ENCODE measurements at regions not wholly inside any gene's neighbourhood (a gene's known extent, or its start where the extent isn't known, plus 50 kb on each side); places are given as distances from the start of the nearest gene placed in this dataset.

DNA sequence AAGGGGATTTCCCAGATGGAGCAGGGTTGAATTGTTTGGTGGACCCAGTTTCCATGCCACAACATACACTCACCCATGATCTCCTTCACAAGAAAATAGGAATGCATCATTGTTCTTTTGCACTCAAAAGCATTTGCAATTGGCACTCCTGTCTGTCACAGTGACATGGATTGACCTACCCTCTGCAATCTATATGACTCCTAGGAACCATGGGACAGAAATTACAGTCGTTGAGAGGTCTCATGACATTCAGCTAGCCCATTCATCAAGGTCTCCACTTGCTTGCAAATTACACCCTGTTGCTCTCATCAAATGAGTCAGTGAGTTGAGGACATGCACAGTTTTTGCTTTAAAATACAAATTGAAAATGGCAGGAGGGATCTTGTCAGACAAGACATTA is 448.5 kb downstream of the LPIN1 start:
- no peaks in the 10 kb centered on the region for H3K27me3 ChIP-seq (ENCODE audit: insufficient read depth, low read length)
- no peak overlapping the region for H3K9ac ChIP-seq (ENCODE audit: low read depth, low read length)
- no peaks in the 10 kb centered on the region for H3K4me1 ChIP-seq (ENCODE audit: insufficient read depth, low read length)
- H3K9me3 ChIP-seq (ENCODE audit: insufficient read depth, low read depth, low read length), result peaks cover 6% of the 10 kb centered on the region; the same call in 1 of the 2 replicates
- no peaks in the 10 kb centered on the region for H3K36me3 ChIP-seq (ENCODE audit: insufficient read depth, low read depth, low read length)
- no peak overlapping the region for H3K27ac ChIP-seq (ENCODE audit: low read length)
- H3K4me3 ChIP-seq (ENCODE audit: low read length), result no peak overlapping the region

DNA sequence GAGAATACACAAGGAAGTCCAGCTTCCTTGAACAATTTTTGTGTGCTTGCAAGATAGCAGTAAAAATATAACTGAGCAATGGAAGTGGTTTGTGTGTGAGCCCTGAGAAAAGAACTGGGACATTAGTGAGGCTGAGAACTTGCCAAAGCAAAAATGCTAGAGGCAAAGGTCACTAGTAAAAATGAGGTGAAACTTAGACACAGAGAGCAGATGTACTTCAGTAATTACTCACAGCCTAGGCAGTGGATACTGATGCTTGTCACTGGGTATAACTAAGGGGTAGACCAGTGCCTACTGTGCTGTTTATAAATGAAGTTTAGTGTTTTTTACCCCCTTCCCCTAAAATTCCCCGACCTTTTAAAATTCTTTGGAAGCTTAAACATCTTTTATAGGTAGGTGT is 450.1 kb downstream of the LPIN1 start:
- H3K27ac ChIP-seq (ENCODE audit: low read length), result no peak overlapping the region
- H3K9ac ChIP-seq (ENCODE audit: low read depth, low read length), result no peak overlapping the region
- H3K27me3 ChIP-seq (ENCODE audit: insufficient read depth, low read length), result no peaks in the 10 kb centered on the region
- H3K4me1 ChIP-seq (ENCODE audit: insufficient read depth, low read length), result no peaks in the 10 kb centered on the region
- H3K4me3 ChIP-seq (ENCODE audit: low read length), result no peak overlapping the region
- no peaks in the 10 kb centered on the region for H3K36me3 ChIP-seq (ENCODE audit: insufficient read depth, low read depth, low read length)
- peaks cover 6% of the 10 kb centered on the region; the same call in 1 of the 2 replicates for H3K9me3 ChIP-seq (ENCODE audit: insufficient read depth, low read depth, low read length)

DNA sequence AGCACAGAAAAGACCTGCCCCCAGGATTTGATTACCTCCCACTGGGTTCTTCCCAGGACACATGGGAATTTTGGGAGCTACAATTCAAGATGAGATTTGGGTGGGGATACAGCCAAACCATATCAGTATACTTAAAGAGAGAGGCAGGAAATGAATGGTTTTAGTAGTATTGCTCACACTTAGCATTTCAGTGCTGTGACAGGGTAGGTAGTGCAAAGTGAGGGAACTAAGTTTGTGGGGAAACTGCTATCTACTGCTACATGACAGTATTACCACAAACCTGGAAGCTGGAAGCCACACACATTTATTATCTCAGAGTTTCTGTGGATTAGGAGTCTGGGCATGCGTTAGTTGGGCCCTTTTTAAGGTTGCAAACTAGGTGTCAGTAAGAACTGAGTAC is 450.7 kb downstream of the LPIN1 start:
- Histone ChIP-seq H3K9ac (ENCODE audit: low read depth, low read length) (no peak overlapping the region), H3K4me3 (ENCODE audit: low read length) (no peak overlapping the region), H3K4me1 (ENCODE audit: insufficient read depth, low read length) (0 out of 2 replicates have a peak, but pooled peaks cover 3% of the 10 kb centered on the region), H3K27ac (ENCODE audit: low read length) (no peak overlapping the region), H3K36me3 (ENCODE audit: insufficient read depth, low read depth, low read length) (no peaks in the 10 kb centered on the region), H3K27me3 (ENCODE audit: insufficient read depth, low read length) (no peaks in the 10 kb centered on the region), H3K9me3 (ENCODE audit: insufficient read depth, low read depth, low read length) (peaks cover 6% of the 10 kb centered on the region; the same call in 1 of the 2 replicates)

DNA sequence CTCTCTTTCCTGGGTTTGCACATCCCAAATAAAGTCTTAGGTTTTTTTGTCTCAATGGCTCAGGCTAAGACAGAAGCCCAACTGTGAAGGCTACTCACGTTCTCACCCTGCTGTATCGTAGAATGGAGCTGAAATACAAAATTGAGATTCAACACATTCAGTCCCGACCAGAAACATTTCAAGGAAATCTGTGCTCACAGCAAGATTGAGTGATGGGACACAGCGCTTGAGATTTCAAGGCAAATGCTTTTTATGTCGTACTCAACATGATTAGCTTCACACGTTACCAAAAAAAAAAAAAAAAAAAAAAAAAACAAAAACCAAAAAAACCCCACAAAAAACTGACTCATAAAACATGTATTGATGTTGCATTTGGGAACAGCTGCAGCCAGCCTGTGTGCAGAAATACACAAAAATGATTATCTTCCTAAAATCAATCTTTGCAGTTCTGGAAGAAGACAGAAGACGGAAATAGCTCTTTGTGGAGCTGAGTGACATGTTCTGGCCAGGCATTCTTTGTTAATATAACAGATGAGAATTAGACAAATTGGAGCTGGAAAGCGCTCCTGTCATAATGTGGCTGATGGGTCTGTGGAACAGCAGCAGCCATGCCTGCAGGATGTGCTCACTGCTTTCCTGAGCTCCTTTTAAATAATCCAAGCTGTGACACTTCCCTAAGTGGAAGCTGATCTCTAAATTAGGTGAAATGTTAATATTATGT is 453.2 kb downstream of the LPIN1 start:
- H3K9ac ChIP-seq (ENCODE audit: low read depth, low read length), result no peak overlapping the region
- H3K27me3 ChIP-seq (ENCODE audit: insufficient read depth, low read length), result no peaks in the 10 kb centered on the region
- no peak overlapping the region for H3K4me3 ChIP-seq (ENCODE audit: low read length)
- H3K9me3 ChIP-seq (ENCODE audit: insufficient read depth, low read depth, low read length), result peaks cover 6% of the 10 kb centered on the region; the same call in 1 of the 2 replicates
- 0 out of 2 replicates have a peak, but pooled peaks cover 3% of the 10 kb centered on the region for H3K4me1 ChIP-seq (ENCODE audit: insufficient read depth, low read length)
- H3K27ac ChIP-seq (ENCODE audit: low read length), result no peak overlapping the region
- no peaks in the 10 kb centered on the region for H3K36me3 ChIP-seq (ENCODE audit: insufficient read depth, low read depth, low read length)

DNA sequence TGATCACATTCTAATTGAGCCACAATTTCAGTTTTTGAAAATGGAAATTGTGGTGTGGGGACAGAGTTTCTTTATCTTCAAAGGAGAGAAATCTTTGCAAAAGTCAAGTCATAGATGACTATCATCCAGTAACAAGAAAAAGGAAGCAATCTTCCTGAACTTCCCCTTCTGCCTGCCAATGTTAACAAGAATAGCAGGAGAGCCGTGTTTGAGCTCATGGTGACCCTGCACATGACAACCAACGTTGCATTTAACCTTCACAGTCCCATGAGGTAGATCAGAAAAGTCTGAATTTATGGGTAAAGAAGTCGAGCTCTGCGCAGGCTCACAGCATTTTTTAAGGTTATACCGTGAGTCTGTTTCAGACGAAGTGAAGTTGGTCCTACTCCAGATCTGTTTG is 454.9 kb downstream of the LPIN1 start:
- no peak overlapping the region for H3K4me3 ChIP-seq (ENCODE audit: low read length)
- H3K9ac ChIP-seq (ENCODE audit: low read depth, low read length), result no peak overlapping the region
- H3K27ac ChIP-seq (ENCODE audit: low read length), result no peak overlapping the region
- no peaks in the 10 kb centered on the region for H3K27me3 ChIP-seq (ENCODE audit: insufficient read depth, low read length)
- 0 out of 2 replicates have a peak, but pooled peaks cover 3% of the 10 kb centered on the region for H3K4me1 ChIP-seq (ENCODE audit: insufficient read depth, low read length)
- no peaks in the 10 kb centered on the region for H3K36me3 ChIP-seq (ENCODE audit: insufficient read depth, low read depth, low read length)
- peaks cover 6% of the 10 kb centered on the region; the same call in 1 of the 2 replicates for H3K9me3 ChIP-seq (ENCODE audit: insufficient read depth, low read depth, low read length)

DNA sequence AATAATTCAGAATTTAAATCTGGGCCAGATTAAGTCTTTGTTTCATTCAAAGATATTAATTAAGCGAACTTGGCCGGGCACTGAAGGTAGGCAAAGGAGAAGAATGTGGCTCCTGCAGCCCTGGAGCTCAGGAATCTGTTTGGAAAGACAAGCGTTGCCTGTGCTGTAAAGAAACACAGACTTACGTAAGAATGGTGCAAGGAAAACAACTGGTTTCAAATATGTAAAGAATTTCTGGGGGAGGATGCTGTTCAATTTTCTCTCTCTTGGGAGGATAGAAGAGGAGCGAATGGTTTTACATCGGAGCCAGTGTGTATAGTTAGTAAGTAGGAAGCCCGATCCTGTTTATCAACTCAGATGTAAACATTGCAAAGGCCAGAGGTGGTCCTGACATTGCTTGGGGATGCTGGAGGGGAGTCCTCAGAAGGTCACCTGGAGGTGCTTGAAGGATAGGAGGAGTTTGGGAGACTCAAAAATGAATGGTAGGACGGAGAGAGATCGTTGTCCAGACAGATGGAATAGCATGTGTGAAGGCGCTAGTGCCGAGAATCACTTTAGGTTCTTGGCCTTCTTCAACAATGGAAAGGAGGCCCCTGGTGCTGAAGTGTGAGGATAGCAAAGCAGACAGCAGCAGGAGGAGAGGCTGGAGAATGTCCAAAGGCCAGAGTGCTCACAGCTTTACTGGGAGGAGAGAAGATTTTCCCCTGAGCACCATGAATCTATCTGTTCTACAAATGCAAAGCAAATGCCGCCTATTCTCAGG is 456.1 kb downstream of the LPIN1 start:
- no peak overlapping the region for H3K9ac ChIP-seq (ENCODE audit: low read depth, low read length)
- no peak overlapping the region for H3K4me3 ChIP-seq (ENCODE audit: low read length)
- no peaks in the 10 kb centered on the region for H3K36me3 ChIP-seq (ENCODE audit: insufficient read depth, low read depth, low read length)
- no peak overlapping the region for H3K27ac ChIP-seq (ENCODE audit: low read length)
- H3K9me3 ChIP-seq (ENCODE audit: insufficient read depth, low read depth, low read length), result no peaks in the 10 kb centered on the region
- 0 out of 2 replicates have a peak, but pooled peaks cover 3% of the 10 kb centered on the region for H3K4me1 ChIP-seq (ENCODE audit: insufficient read depth, low read length)
- H3K27me3 ChIP-seq (ENCODE audit: insufficient read depth, low read length), result no peaks in the 10 kb centered on the region

DNA sequence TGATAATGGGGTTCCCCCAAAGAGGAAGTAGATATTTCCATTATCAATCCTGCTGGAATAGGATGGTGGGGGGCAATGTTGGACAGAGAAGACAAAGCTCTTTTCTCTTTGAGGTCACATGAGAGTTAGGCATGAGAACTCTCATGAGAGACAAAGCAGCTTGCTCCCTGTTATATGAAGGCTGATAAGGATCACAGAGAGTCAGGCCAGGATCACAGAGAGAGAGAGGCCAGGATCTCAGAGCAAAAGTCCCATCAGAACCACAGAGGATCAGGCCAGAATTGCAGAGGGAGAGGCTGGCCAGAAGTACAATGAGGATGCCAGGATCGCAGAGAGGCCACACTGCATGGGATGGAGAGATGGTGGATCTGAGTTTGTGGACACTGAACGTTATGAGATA is 457.1 kb downstream of the LPIN1 start:
- Histone ChIP-seq H3K27me3 (ENCODE audit: insufficient read depth, low read length) (no peaks in the 10 kb centered on the region), H3K27ac (ENCODE audit: low read length) (no peak overlapping the region), H3K9ac (ENCODE audit: low read depth, low read length) (no peak overlapping the region), H3K4me1 (ENCODE audit: insufficient read depth, low read length) (0 out of 2 replicates have a peak, but pooled peaks cover 3% of the 10 kb centered on the region), H3K9me3 (ENCODE audit: insufficient read depth, low read depth, low read length) (no peaks in the 10 kb centered on the region), H3K36me3 (ENCODE audit: insufficient read depth, low read depth, low read length) (no peaks in the 10 kb centered on the region), H3K4me3 (ENCODE audit: low read length) (no peak overlapping the region)

DNA sequence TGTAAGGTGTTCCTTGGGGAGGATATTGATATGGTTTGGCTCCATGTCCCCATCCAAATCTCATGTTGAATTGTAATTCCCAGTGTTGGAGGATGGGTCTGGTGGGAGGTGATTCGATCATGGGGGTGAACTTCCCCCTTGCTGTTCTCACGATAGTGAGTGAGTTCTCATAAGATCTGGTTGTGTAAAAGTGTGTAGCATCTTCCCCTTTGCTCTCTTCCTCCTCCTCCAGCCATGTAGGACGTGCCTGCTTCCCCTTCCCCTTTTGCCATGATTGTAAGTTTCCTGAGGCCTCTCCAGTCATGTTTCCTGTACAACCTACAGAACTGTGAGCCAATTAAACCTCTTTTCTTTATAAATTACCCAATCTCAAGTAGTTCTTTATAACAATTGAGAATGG is 458.7 kb downstream of the LPIN1 start:
- H3K4me1 ChIP-seq (ENCODE audit: insufficient read depth, low read length), result 0 out of 2 replicates have a peak, but pooled peaks cover 3% of the 10 kb centered on the region
- no peak overlapping the region for H3K9ac ChIP-seq (ENCODE audit: low read depth, low read length)
- H3K9me3 ChIP-seq (ENCODE audit: insufficient read depth, low read depth, low read length), result no peaks in the 10 kb centered on the region
- no peaks in the 10 kb centered on the region for H3K27me3 ChIP-seq (ENCODE audit: insufficient read depth, low read length)
- no peak overlapping the region for H3K4me3 ChIP-seq (ENCODE audit: low read length)
- no peak overlapping the region for H3K27ac ChIP-seq (ENCODE audit: low read length)
- no peaks in the 10 kb centered on the region for H3K36me3 ChIP-seq (ENCODE audit: insufficient read depth, low read depth, low read length)

DNA sequence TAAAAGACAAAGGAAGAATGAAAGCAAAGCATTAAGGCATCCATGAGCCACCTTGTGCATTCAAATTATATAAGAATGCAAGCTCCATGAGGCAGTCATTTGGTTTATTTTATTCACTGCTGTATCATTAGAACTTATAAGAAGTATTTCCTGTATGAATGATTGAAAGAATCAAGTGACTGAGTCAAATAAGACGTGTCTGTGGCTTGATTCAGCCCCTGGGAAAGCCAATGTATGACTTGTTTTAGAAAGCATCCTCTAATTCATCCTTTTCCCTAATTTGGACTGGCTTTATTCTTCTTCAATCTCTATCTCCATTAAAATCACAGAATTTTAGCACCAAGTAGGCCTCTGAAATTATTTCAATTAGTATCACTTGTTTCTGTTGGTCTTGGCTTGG is 461.1 kb downstream of the LPIN1 start:
- Histone ChIP-seq H3K9me3 (ENCODE audit: insufficient read depth, low read depth, low read length) (no peaks in the 10 kb centered on the region), H3K4me1 (ENCODE audit: insufficient read depth, low read length) (no peaks in the 10 kb centered on the region), H3K27ac (ENCODE audit: low read length) (no peak overlapping the region), H3K4me3 (ENCODE audit: low read length) (no peak overlapping the region), H3K9ac (ENCODE audit: low read depth, low read length) (no peak overlapping the region), H3K36me3 (ENCODE audit: insufficient read depth, low read depth, low read length) (no peaks in the 10 kb centered on the region), H3K27me3 (ENCODE audit: insufficient read depth, low read length) (no peaks in the 10 kb centered on the region)

DNA sequence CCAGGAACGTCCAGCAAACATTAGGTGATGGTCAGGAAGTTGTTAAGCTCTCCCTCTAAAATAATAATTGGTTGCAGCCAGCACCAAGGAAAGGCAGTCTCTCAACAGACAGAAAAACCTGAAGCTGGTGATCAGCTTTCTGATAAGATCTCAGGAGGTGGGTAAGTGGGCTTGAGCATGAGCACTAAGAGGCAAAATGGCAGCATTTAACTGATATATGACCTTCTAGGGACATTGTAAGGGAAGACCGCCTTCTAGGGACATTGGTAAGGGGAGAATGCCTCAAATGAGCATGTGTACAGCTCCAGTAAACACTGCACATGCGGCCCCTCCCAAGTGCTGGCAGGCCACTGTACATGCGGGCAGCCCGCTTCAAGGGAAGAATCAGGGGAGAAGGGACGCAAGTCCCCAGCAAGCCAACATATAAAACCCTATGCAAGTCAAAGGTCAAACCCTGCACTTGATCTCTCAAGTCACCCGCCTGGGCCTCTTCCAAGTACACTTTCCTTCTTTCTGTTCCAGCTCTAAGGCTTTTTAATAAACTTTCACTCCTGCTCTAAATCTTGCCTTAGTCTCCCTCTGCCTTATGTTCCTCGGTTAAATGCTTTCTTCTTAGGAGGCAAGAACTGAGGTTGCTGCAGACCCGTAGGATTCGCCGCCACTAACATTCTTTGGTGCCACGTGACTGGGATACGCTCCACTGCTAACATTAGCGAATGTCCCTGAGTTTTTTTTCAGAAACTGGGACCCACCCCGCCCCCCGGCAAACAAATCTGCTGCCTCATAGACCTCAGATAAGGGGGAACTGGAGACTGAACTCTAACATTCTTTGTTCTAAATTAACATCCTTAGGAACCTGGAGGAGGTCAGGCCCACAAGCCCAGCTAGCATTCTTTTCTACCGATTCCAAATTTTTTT is 463.8 kb downstream of the LPIN1 start:
- Histone ChIP-seq H3K9me3 (ENCODE audit: insufficient read depth, low read depth, low read length) (no peaks in the 10 kb centered on the region), H3K4me1 (ENCODE audit: insufficient read depth, low read length) (no peaks in the 10 kb centered on the region)

More for the DNA sequence above, 463.8 kb downstream of the LPIN1 start:
- H3K27me3 ChIP-seq (ENCODE audit: insufficient read depth, low read length), result no peaks in the 10 kb centered on the region
- no peaks in the 10 kb centered on the region for H3K36me3 ChIP-seq (ENCODE audit: insufficient read depth, low read depth, low read length)
- no peak overlapping the region for H3K27ac ChIP-seq (ENCODE audit: low read length)
- H3K9ac ChIP-seq (ENCODE audit: low read depth, low read length), result no peak overlapping the region
- no peak overlapping the region for H3K4me3 ChIP-seq (ENCODE audit: low read length)
